ENCODE measurements at regions not wholly inside any gene's neighbourhood (a gene's known extent, or its start where the extent isn't known, plus 50 kb on each side); places are given as distances from the start of the nearest gene placed in this dataset.
"Not testable (repeated sequence)": the region's sequence is repeated elsewhere in the genome, so short reads cannot be mapped to it uniquely, and the experiment has no call there.

DNA sequence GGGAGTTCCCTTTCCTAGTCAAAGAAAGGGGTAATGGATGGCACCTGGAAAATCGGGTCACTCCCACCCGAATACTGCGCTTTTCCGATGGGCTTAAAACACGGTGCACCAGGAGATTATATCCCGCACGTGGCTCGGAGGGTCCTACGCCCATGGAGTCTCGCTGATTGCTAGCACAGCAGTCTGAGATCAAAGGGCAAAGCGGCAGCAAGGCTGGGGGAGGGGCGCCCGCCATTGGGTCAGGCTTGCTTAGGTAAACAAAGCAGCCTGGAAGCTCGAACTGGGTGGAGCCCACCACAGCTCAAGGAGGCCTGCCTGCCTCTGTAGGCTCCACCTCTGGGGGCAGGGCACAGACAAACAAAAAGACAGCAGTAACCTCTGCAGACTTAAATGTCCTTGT is 683.3 kb upstream of the MIR17HG start:
- not testable (repeated sequence) for DNase-seq

DNA sequence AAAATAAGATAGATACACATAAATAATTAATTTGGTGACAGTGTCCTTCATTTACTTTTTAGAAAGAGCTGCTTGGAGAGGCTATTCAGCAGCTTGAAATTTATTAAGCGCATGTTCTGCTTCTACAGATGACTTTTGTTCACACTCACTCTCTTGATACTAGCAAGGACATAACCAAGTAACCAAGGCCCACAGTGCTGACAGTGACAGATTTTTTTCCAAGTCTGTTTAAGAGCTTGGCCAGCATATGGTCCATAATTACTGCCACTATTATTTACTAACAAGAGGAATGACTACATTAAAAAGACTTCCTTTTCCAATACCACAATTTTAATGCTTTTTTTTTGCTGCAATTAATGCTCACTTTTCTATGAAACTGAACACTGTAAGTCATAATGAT is 673.7 kb upstream of the MIR17HG start:
- no peak for DNase-seq

DNA sequence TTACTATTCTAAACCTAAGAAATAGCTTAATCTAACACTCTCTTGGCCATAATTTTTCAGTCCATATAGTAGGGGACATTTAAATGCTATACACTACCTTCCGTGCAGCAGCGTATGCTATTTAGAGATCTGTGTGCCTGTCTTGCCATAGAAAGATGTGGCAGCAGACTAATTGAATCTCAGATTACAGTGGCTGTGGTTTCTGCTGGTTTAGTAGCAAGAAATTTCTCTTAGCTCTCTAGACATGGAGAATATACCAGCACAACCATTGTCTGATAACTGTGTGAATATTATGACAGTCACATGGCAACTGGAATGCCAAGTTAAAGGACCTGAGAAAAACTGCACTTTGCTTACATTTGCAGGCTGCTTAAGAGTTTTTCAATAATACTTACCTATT is 672.4 kb upstream of the MIR17HG start:
- no peak for DNase-seq

DNA sequence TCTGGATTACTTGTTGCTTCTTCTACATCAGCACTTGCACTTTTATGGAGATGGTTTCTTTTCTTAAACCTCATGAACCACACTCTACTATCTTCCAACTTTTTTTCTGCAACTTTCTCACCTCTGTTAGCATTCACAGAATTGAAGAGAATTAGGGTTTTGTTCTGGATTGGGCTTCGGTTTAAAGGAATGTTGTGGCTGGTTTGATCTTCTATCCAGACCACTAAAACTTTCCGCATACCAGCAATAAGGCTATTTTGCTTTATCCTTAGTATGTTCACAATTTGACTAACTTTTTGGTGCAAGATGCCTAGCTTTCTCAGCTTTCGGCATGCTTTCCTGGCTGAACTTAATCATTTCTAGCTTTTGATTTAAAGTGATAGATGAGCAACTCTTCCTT is 666.7 kb upstream of the MIR17HG start:
- DNase-seq: no peak

DNA sequence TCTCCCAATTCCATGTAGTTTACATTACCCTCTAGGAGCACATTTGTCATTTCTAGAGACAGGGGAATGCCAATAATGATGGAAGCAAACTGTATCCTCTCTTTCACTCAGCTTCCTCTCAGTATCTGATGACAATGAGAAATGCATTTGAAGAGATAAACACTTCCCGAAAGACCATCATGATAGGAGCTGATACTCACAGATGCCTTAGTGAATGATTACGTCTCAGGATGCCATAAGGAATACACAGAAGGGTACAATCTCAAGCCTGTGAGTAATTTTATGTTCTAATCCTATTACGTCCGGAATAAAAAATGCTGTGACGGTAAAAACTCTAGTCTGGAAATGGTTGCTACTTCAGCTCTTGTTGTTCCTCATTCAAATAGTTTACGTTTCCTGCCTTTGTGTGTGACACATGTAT is 663.8 kb upstream of the MIR17HG start:
- no peak for DNase-seq

DNA sequence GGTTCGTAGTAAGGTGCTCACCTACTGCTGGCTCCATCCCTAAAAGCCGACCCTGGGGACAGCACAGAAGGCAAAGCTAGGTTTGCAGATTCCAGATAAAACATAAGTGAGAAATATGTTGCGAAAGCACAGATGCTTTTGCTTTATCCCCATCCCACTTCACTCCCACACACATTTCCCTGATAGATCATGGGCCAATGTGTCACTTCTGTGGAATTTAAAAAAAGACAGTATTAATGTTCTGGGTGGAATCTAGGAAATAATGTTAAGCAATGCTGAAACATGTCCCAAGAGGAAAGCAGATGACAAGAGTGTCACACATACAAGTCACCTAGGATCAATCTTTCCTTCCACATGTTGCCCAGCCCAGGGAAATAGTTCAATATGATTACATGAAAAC is 661.0 kb upstream of the MIR17HG start:
- DNase-seq: no peak

DNA sequence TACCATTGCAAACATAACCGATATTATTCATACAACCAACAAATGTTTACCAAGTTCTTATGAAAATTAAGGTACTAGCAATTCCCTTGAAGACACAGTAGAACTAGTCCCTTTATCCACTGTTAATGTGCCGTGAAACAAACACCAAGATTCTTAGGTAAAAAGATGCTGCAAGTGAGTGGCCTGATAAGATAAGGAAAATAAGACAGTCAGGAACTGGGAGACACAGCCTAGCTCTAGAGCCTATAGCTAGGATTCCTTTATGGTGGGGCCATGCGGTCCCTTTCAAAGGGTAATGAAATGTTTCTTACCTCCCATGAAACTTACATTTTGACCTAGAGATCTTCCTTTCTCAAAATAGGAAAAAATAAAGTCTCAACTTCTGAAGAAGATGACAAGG is 658.4 kb upstream of the MIR17HG start:
- DNase-seq: no peak

DNA sequence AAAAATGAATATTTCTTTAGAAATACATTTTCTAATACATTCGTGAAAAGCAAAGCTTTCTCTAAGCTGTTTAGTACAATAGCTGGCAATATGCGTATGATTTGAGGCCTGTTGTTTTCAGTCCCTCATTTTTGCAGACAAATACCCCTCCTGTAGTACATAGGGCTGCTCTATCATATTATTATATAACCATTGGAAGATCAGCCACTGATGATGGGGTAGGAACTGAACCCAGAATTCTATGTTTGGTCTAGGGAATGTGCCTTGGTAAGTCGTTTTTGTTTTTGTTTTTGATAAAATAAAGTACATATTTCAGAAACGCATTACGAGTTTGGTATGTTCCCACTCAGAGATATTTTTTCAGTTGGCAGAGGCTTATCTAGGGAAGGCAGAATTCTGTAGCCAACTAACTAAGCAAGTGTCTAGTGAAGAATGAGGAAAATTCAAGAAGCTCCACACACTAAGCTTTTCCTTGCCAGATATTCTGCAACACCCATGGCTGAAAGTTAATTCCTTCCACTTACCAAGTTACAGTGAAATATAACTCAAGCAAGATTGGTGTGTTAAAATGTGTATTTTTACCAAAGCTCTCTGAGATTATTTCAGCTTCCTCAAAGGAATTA is 656.9 kb upstream of the MIR17HG start:
- no peak for DNase-seq

DNA sequence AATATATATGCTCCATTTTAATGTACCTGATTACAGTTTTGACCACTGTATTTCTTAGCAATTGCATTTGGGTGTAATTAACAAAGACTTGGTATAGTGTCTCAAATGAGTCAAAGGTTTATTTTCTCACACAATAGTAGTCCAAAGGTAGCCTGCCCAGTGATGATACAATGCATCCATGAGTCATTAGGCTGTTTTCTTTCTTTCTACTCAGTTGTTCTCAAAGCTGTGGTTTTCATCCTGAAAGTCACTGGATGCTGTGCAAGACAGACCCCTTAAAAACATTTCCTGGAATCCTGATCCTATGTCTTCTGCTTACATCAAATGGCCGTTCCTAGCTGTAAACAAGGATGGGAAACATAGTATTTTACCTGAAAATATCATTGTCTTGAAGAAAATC is 651.2 kb upstream of the MIR17HG start:
- no peak for DNase-seq

DNA sequence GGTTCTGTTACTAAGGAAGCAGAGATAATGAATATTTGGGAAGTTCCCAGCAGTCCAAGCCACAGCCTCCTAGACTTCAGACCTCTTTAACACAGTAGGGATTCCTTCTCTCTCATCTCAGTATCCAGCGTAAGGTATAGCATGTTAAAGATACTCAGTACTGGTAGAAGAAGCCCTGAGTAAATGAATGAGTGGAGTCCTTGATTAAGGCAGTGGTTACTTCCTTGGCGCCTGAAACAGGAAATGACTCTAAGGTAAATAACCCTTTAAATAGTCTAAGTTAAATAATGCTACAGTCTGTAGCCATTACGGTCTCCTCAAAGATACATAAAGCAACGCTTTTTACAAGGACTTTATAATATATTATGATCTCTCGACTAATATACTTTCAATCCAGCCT is 650.8 kb upstream of the MIR17HG start:
- no peak for DNase-seq

DNA sequence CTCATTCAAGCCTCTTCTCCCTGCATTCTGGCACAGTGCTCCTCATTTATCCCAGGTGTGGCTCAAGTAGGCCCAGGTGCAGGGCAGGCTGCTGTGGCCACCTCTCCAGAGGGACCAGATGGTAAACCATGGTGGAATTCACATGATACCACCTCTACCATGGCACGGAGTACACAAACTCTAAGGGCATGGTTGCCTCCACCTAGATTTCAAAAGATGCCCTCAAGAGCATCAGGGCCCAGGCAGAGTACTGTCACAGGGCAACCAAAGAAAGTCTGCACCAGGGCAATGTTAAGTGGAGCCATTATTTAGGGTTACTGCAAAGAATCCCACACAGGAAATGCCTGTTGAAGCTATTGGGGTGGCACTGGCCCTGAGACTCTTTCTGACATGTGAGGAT is 647.1 kb upstream of the MIR17HG start:
- DNase-seq: no peak

DNA sequence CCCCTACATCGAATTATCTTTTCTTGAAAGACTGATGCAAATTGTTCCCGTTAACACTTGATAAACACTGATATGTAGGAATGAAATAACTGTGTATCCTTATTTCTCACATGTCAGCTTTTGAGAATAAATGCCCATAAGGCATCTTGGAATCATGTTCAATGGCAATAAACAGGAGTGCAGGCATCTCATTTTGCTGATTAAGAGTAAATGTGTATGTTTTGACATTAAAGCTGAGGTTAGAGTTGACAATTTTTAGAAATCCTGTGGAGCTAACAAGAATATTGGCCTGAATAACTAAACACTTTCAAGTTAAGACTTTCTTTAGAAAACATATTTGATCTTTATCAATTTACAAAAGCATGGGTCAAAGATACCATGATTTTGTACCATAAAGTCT is 646.2 kb upstream of the MIR17HG start:
- DNase-seq: no peak

DNA sequence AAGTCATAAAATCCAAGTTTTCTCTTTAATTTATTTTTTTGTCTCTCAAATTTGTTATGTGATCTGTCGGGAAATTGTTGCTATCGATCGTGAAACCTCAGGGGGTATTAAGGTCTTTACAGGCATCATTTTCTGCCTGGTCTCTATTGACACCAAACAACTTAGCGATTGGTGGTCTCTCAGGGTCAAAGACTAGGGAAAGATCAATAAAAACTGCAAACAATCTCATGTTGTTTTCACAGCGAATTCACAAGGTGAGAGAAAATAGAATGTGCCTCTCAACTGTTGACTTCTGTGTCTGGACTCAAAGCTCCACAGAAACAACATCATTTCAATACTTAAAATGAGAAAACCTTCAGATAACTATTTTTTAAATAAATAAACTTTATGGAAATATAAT is 645.4 kb upstream of the MIR17HG start:
- DNase-seq: no peak

DNA sequence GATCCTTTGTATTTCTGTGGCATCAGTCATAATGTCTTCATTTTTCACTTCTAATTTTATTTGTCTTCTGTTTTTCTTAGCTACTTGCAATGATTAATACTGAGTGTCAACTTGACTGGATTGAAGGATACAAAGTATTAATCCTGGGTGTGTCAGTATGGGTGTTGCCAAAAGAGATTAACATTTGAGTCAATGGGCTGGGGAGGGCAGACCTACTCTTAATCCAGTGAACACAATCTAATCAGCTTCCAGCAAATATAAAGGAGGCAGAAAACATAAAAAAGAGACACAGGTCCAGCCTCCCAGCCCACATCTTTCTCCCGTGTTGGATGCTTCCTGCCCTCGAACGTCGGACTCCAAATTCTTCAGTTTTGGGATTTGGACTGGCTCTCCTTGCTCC is 640.9 kb upstream of the MIR17HG start:
- no peak for DNase-seq

DNA sequence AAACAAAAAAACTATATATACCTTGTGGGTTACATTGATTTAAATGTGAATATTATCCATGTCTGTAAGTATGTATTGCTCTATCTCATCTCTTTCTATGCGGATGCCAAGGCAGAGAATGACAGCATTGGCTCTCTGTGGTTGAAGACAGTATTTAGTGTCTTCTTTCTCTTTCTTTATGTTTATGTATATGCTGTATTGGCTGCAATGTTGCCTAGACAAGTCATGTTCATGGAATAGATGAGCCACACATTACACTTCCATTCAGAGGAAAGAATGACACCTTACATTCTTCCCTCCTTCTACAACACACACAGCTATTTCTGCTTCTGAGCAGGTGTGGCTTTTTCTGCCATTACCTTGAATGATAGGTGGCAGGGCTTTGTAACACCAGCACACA is 639.4 kb upstream of the MIR17HG start:
- DNase-seq: no peak

DNA sequence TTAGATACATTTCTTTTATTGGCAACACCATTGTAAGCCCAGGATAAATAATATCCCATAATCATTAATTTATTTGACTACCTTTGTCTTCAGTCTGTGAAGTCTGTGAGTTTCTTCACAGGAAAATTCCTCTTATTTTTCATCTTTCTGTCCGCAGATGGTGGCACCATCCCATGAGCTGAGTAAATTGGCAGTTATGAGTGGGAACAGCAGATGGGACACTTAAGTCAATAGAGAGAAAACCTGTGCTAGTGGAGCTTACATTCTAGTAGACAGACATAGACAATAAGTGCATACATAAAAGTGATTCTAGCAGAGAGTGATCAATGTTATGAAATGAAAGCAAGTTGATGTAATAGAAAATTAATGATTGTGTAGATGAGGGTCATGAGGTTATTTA is 638.2 kb upstream of the MIR17HG start:
- DNase-seq: no peak

DNA sequence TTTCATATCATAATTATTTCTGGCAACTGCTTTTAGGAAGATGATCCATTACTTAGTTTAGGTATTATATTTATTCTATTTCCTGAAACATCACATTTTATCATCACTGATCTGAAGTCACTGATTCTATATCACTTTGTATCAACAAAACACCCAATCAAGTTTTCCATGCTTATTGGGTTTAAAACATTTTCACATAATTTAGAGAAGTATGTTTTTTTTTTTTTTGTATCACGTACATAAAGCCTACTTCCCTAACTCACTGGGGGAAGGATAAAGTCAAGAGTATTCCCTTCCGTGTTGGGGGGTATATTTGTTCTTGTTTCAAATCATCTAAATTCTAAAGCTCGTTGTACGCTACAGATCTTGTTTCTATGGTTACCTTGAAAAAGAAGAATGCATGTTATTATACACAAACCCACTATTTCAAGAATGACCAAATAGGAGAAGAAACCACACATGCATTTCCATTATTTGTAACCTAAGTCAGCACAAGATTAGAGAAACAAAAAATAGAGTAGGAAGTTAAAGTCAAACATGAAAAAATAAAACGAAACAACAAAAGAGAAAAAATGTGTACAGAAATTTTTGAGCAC is 637.2 kb upstream of the MIR17HG start:
- no peak for DNase-seq

DNA sequence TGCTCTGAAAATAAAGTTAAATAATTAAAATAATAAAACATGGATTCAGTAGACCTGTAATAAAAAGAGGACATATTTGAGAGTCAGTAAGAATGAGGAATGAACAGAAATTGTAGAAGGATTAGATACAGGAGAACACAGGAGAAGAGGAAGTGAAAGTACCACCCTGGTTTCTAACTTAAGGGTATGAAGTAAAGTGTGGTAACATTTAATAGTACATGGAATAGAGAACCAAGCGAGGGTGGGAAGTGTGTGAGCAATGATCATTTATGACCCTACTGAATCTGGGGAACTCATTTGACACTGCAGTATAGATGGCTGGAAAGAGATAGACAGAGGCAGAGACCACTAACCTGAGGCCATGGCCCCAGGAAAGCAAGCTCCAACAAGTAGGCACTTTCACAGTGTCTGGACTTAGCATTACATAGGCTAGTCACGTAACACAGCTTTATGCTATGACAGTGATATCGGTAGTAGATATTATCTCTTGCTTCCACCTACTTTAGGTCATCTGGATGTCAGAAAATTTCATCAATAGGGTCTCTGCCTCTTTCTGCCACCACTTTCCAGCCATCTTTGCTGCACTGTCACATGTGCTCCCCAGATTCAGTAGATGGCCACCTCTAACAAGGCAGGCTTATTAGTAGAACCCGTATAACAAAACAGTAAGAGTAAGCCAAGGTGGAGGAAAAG is 633.9 kb upstream of the MIR17HG start:
- DNase-seq: no peak

DNA sequence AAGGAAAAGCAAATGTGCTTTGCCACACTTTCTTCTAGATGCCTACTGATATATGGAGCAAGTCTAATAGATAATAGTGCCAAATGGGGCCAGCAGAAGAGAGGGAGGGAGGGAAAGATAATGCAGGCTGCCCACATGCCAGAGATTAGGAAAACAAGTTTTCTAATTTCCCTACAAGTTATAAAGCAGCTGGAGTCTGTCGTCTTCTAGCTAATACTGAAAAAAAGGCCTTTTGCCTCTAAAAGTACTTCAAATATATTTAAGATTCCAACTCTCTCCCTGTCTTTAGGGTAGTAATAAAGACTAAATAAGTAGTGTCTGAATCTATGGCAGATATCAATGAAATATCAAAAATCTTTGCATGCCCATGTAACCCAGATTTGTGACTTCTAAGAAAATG is 632.0 kb upstream of the MIR17HG start:
- no peak for DNase-seq

DNA sequence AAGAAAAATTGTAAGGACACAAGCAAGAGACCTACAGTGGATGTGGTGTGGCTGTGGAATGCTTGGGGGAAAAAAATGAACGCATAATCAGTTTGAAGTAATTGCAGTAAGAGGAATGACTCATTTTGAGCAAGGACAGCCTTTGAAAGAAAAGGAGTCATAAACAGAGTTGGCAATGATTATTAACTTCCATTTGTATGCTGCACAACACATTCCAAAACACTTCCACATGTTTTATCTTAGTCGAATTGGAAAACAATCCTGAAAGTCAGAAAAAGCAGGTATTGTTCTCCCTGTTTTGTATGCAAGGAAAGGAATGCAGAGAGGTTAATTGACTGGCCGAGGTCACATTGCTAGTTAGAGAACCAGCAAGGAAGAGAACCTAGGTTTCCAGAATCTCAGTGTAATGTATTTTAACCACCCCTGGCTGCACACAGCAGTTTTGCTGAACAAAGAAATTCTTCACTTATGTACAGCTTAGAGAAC is 630.0 kb upstream of the MIR17HG start:
- DNase-seq: no peak

DNA sequence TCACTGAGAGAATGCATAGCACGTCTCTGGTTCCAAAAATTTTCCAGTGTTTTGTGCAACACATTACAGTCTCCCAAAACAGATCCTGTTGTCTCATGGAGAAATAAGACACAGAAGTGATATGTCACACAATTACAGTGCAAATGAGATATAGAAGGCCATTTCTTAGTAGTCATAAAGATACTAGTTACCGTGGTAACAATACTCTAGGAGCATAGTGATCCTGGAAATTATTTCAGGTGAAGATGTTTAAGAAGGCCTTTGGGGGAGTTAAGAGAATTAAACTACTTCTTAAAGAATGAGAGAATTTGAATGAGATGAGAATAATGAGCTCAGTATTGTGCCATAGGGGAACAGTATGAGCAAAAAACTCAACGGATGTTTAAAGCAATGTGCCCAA is 628.0 kb upstream of the MIR17HG start:
- no peak for DNase-seq

DNA sequence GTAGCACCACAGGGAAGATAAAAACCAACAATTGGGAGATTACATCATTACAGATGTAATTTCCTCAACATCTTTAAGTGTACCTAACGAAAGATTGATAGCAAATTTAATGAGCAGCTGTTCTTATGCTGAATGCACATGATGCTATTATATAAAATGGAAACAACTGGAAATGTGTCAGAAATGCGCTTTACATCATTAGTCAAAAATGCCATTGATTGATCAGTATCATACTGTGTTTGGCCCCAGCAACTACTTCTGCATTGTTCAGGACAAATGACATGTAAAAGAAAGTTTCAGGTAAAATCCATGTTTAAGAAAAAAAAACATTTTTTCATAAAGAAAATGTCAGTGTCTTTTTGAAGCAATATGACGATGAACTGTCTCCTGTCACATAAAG is 625.5 kb upstream of the MIR17HG start:
- no peak for DNase-seq

DNA sequence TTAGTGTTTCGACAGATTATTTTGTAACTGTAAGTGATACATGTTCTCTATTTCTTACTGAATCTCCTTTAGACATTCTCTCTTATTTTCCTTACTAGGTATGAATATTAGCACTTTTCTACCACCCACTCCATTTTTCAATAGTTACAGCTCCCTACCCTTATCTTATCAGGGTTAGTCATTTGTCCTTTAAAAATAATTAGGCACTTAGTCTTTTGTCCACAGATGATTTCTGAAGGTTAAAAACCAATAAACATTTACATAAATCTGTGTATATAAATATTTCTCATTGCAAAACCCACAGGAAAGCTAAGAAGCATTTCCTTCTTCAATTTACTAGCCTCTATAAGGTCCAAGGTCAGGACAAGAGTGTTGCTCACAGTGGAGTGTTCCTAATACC is 624.1 kb upstream of the MIR17HG start:
- no peak for DNase-seq

DNA sequence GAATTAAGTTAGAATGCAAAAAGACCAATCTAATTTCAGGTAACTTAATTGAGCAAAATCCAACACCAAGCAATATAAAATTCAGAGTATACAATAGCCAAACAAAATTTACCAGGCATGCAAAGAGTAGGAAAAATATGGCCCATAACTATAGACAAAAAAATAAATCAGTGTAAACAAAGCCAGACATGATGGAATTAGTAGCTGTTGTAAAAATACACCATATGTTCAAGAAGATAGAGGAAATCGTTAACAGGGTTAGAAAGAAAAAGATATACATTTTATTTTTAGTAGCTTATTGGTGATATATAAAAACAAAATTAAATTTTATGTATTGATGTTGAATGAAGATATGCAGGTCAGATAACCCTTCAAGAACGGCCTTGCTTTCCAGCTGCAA is 621.1 kb upstream of the MIR17HG start:
- DNase-seq: no peak

DNA sequence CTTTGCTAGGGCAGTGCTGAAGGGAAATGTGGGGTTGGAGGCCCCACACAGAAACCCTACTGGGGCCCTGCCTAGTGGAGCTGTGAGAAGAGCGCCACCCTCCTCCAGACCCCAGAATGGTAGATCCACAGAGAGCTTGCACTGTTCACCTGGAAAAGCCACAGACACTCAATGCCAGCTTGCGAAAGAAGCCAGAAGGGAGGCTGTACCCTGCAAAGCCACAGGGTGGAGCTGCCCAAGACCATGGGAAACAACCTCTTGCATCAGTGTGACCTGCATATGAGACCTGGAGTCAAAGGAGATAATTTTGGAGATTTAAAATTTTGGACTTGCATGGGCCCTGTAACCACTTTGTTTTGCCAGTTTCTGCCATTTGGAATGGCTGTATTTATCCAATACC is 615.4 kb upstream of the MIR17HG start:
- DNase-seq: no peak
